Progenitor cell of endocrine pancreas (in vitro differentiated cells): ENCODE measurements at regions not wholly inside any gene's neighbourhood (a gene's known extent, or its start where the extent isn't known, plus 50 kb on each side); places are given as distances from the start of the nearest gene placed in this dataset.

Experiments used
- DNase-seq: peaks from one replicate; pipeline ENCODE4 v3.0.0; 2021; ENCODE audit warnings: low spot score; ENCODE audit not compliant: unreplicated experiment
- H3K27ac Mint-ChIP-seq: 2 replicates; pipeline ENCODE4 v1.8.0; 2021; ENCODE audit warnings: mild to moderate bottlenecking, moderate library complexity, mixed read lengths
- H3K27me3 Mint-ChIP-seq: 2 replicates; pipeline ENCODE4 v1.8.0; 2021; ENCODE audit warnings: mixed read lengths
- H3K36me3 Mint-ChIP-seq: 2 replicates; pipeline ENCODE4 v1.8.0; 2022; ENCODE audit warnings: mixed read lengths; ENCODE audit not compliant: insufficient read depth
- H3K4me1 Mint-ChIP-seq: 2 replicates; pipeline ENCODE4 v1.8.0; 2021; ENCODE audit warnings: low read depth, mixed read lengths
- H3K4me3 Mint-ChIP-seq: 2 replicates; pipeline ENCODE4 v1.8.0; 2021; ENCODE audit warnings: low read depth, mild to moderate bottlenecking, moderate library complexity, mixed read lengths
- H3K9me3 Mint-ChIP-seq: 2 replicates; pipeline ENCODE4 v1.8.0; 2021; ENCODE audit warnings: low read depth, mixed read lengths
- CTCF ChIP-seq: fragments of 200-600 bp; sonication (generic); IDR thresholded peaks from one replicate; pipeline ENCODE4 v1.5.0; 2021; ENCODE audit warnings: antibody characterized with exemption, mild to moderate bottlenecking; ENCODE audit not compliant: unreplicated experiment

GRCh38 chr1:234779160-234779538 is 169.2 kb upstream of the IRF2BP2 start:
- Mint-ChIP-seq H3K36me3 (no peaks in the 10 kb centered on the region), H3K4me1 (no peaks in the 10 kb centered on the region), H3K9me3 (no peaks in the 10 kb centered on the region), H3K4me3 (no peak overlapping the region), H3K27me3 (no peaks in the 10 kb centered on the region), H3K27ac (no peak overlapping the region)
- no peak for TF ChIP-seq CTCF
- no peak for DNase-seq

GRCh38 chr1:234778221-234779159 is 168.5 kb upstream of the IRF2BP2 start:
- no peak for TF ChIP-seq CTCF
- no peaks in the 10 kb centered on the region for H3K4me1 Mint-ChIP-seq
- no peak for DNase-seq
- H3K27ac Mint-ChIP-seq: no peak overlapping the region
- H3K36me3 Mint-ChIP-seq: no peaks in the 10 kb centered on the region
- H3K4me3 Mint-ChIP-seq: no peak overlapping the region
- H3K9me3 Mint-ChIP-seq: no peaks in the 10 kb centered on the region
- no peaks in the 10 kb centered on the region for H3K27me3 Mint-ChIP-seq

GRCh38 chr1:234777856-234778220 is 167.9 kb upstream of the IRF2BP2 start:
- Mint-ChIP-seq H3K27me3 (no peaks in the 10 kb centered on the region), H3K9me3 (no peaks in the 10 kb centered on the region), H3K4me1 (no peaks in the 10 kb centered on the region), H3K36me3 (no peaks in the 10 kb centered on the region), H3K27ac (no peak overlapping the region), H3K4me3 (no peak overlapping the region)
- DNase-seq: no peak
- TF ChIP-seq CTCF: no peak

GRCh38 chr1:234776876-234777855 is 167.2 kb upstream of the IRF2BP2 start:
- H3K27ac Mint-ChIP-seq: no peak overlapping the region
- no peak for TF ChIP-seq CTCF
- no peaks in the 10 kb centered on the region for H3K27me3 Mint-ChIP-seq
- no peaks in the 10 kb centered on the region for H3K9me3 Mint-ChIP-seq
- H3K36me3 Mint-ChIP-seq: no peaks in the 10 kb centered on the region
- H3K4me1 Mint-ChIP-seq: peaks cover 5% of the 10 kb centered on the region
- DNase-seq: no peak
- H3K4me3 Mint-ChIP-seq: no peak overlapping the region

GRCh38 chr1:234776256-234776875 is 166.4 kb upstream of the IRF2BP2 start:
- Mint-ChIP-seq H3K9me3 (no peaks in the 10 kb centered on the region), H3K27me3 (no peaks in the 10 kb centered on the region), H3K27ac (no peak overlapping the region), H3K36me3 (no peaks in the 10 kb centered on the region), H3K4me3 (no peak overlapping the region), H3K4me1 (peaks cover 11% of the 10 kb centered on the region)
- DNase-seq: no peak
- TF ChIP-seq CTCF: no peak
